SU-DHL-6 (cell line): ENCODE measurements at regions not wholly inside any gene's neighbourhood (a gene's known extent, or its start where the extent isn't known, plus 50 kb on each side); places are given as distances from the start of the nearest gene placed in this dataset.

ENCODE experiments used
- CTCF ChIP-seq: fragments of 200-600 bp; sonication (generic); IDR thresholded peaks from one replicate; pipeline ENCODE4 v1.5.1; 2017; ENCODE audit warnings: antibody characterized with exemption, mild to moderate bottlenecking, low read length, moderate library complexity; ENCODE audit not compliant: insufficient read depth, poor library complexity, severe bottlenecking
- EZH2phosphoT487 ChIP-seq: fragments of 200-600 bp; sonication (generic), shearing (Covaris generic); conservative IDR thresholded peaks from 2 replicates; pipeline ENCODE4 v1.6.1; 2018; ENCODE audit warnings: mild to moderate bottlenecking, antibody characterized with exemption, low read length, moderate library complexity, mixed read lengths

- TF ChIP-seq CTCF: no peak
- no peak for TF ChIP-seq EZH2phosphoT487
Measured at GRCh38 chr4:130712038-130712437, 1616.1 kb downstream of the C4orf33 start.
